Endodermal cell (in vitro differentiated cells): ENCODE measurements at regions not wholly inside any gene's neighbourhood (a gene's known extent, or its start where the extent isn't known, plus 50 kb on each side); places are given as distances from the start of the nearest gene placed in this dataset.

ENCODE experiments used
- DNase-seq: peaks from one replicate; pipeline ENCODE4 v3.0.0-alpha.2; 2017
- H3K27ac ChIP-seq: 2 replicates; pipeline ENCODE4 v1.5.1; 2013; ENCODE audit warnings: mild to moderate bottlenecking, low read depth, low read length, moderate library complexity
- H3K27me3 ChIP-seq: 2 replicates; pipeline ENCODE4 v1.6.1; 2013; ENCODE audit warnings: mild to moderate bottlenecking, low read length, moderate library complexity; ENCODE audit not compliant: insufficient read depth, control insufficient read depth, poor library complexity, severe bottlenecking
- H3K36me3 ChIP-seq: 2 replicates; pipeline ENCODE4 v1.7.0; 2013; ENCODE audit warnings: mild to moderate bottlenecking, low read length, moderate library complexity; ENCODE audit not compliant: control insufficient read depth, insufficient read depth
- H3K4me1 ChIP-seq: one replicate; pipeline ENCODE4 v1.7.0; 2013; ENCODE audit warnings: low read length; ENCODE audit not compliant: control insufficient read depth, insufficient read depth
- H3K4me3 ChIP-seq: 2 replicates; pipeline ENCODE4 v1.5.1; 2013; ENCODE audit warnings: mild to moderate bottlenecking, low read length, moderate library complexity
- H3K9ac ChIP-seq: 2 replicates; pipeline ENCODE4 v1.6.1; 2013; ENCODE audit warnings: mild to moderate bottlenecking, low read length, moderate library complexity; ENCODE audit not compliant: poor library complexity, severe bottlenecking; ENCODE audit errors: extremely low read depth
- H3K9me3 ChIP-seq: 2 replicates; pipeline ENCODE4 v1.6.1; 2013; ENCODE audit warnings: mild to moderate bottlenecking, low read length, moderate library complexity; ENCODE audit not compliant: control insufficient read depth
- H3K27ac Mint-ChIP-seq: 2 replicates; pipeline ENCODE4 v1.8.0; 2020; ENCODE audit warnings: mixed read lengths
- H3K27me3 Mint-ChIP-seq: 2 replicates; pipeline ENCODE4 v1.8.0; 2021; ENCODE audit warnings: mild to moderate bottlenecking, mixed read lengths; ENCODE audit not compliant: insufficient read depth
- H3K36me3 Mint-ChIP-seq: 2 replicates; pipeline ENCODE4 v1.8.0; 2020; ENCODE audit warnings: low read depth, mixed read lengths
- H3K4me1 Mint-ChIP-seq: 2 replicates; pipeline ENCODE4 v1.8.0; 2020; ENCODE audit warnings: mixed read lengths
- H3K4me3 Mint-ChIP-seq: 2 replicates; pipeline ENCODE4 v1.8.0; 2020; ENCODE audit warnings: mild to moderate bottlenecking, moderate library complexity, mixed read lengths
- H3K9me3 Mint-ChIP-seq: 2 replicates; pipeline ENCODE4 v1.8.0; 2020; ENCODE audit warnings: mild to moderate bottlenecking, mixed read lengths
- CTCF ChIP-seq: fragments of 200-600 bp; sonication (generic); conservative IDR thresholded peaks from 2 replicates; pipeline ENCODE4 v1.5.0; 2021; ENCODE audit warnings: antibody characterized with exemption, mild to moderate bottlenecking
- WGBS, 2 experiments: methylation state at CpG; one replicate each; pipeline versions ENCODE4 v1.1.5 to v1.1.7; 2013; ENCODE audit warnings: missing lambda C conversion rate in 2 of 2, mixed read lengths in 1 of 2; ENCODE audit not compliant: insufficient coverage in 1 of 2, insufficient read length in 1 of 2; 5-methylcytosine and 5-hydroxymethylcytosine counted together

DNA sequence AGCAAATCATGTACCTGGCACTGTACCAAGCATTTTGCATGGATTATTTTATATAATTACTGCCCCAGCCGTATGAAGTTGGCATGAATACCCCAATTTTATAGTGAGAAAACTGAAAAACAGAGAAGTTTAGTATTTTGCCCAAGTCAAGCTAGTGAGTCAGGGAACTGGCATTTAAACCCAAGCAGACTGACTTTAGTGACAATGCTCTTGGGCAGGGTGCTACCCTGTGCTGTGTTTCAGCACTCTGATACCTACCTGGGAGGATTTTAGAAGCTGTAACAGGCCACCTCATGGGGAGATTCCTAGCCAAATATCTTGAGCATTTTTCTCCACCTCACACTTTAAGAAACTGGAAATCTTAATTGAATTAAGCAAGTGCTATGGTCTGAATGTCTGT, 98.1 kb upstream of the MAX start:
- no peak for TF ChIP-seq CTCF
- Histone ChIP-seq H3K4me1 (no peaks in the 10 kb centered on the region), H3K36me3 (no peaks in the 10 kb centered on the region), H3K4me3 (no peak overlapping the region), H3K9me3 (no peaks in the 10 kb centered on the region), H3K27me3 (no peaks in the 10 kb centered on the region), H3K27ac (no peak overlapping the region), H3K9ac (no peak overlapping the region)
- Mint-ChIP-seq H3K4me3 (no peak overlapping the region), H3K27ac (no peak overlapping the region), H3K4me1 (peaks cover 18% of the 10 kb centered on the region), H3K9me3 (peaks cover 8% of the 10 kb centered on the region), H3K36me3 (no peaks in the 10 kb centered on the region), H3K27me3 (peaks cover 11% of the 10 kb centered on the region)
- 83 to 95% methylated on average over 1 of the region's 1 CpG for WGBS, 2 experiments
- DNase-seq: no peak

GRCh38 chr14:65203574-65203973, 101.3 kb upstream of the MAX start:
- H3K36me3 Mint-ChIP-seq: no peaks in the 10 kb centered on the region
- H3K9me3 Mint-ChIP-seq: peaks cover 12% of the 10 kb centered on the region
- H3K4me1 Mint-ChIP-seq: peaks cover 20% of the 10 kb centered on the region
- Histone ChIP-seq H3K36me3 (no peaks in the 10 kb centered on the region), H3K27me3 (no peaks in the 10 kb centered on the region), H3K4me1 (peaks cover 2% of the 10 kb centered on the region), H3K27ac (no peak overlapping the region), H3K4me3 (no peak overlapping the region), H3K9me3 (no peaks in the 10 kb centered on the region), H3K9ac (no peak overlapping the region)
- no peak overlapping the region for H3K27ac Mint-ChIP-seq
- no peak overlapping the region for H3K4me3 Mint-ChIP-seq
- DNase-seq: no peak
- H3K27me3 Mint-ChIP-seq: peaks cover 9% of the 10 kb centered on the region
- TF ChIP-seq CTCF: no peak
- WGBS, 2 experiments: 83 to 95% methylated on average over 5 of the region's 5 CpGs

DNA sequence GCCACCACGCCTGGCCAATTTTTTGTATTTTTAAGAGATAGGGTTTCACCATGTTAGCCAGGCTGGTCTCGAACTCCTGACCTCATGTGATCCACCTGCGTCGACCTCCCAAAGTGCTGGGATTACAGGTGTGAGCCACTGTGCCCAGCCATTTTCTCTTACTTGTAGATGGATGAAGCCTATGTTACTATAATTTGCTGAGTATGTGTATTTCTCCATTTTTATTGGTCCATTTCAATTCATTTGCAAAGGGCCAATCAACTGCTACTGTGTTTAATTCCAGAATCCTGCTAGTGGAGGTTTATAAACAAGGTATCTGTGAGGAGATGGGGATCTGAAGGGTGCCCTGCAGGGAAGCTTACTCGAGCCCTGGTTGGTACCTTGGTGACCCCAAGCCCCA, 101.7 kb upstream of the MAX start:
- Mint-ChIP-seq H3K36me3 (no peaks in the 10 kb centered on the region), H3K4me3 (no peak overlapping the region), H3K9me3 (peaks cover 12% of the 10 kb centered on the region), H3K27me3 (peaks cover 9% of the 10 kb centered on the region), H3K4me1 (peaks cover 22% of the 10 kb centered on the region), H3K27ac (no peak overlapping the region)
- Histone ChIP-seq H3K4me3 (no peak overlapping the region), H3K4me1 (peaks cover 3% of the 10 kb centered on the region), H3K27me3 (no peaks in the 10 kb centered on the region), H3K9ac (no peak overlapping the region), H3K36me3 (no peaks in the 10 kb centered on the region), H3K27ac (no peak overlapping the region), H3K9me3 (no peaks in the 10 kb centered on the region)
- no peak for DNase-seq
- 95 to 96% methylated on average over 5 of the region's 5 CpGs for WGBS, 2 experiments
- no peak for TF ChIP-seq CTCF
